Panc1 (cell line): ENCODE measurements at regions not wholly inside any gene's neighbourhood (a gene's known extent, or its start where the extent isn't known, plus 50 kb on each side); places are given as distances from the start of the nearest gene placed in this dataset.

Experiments
- CTCF ChIP-seq: fragments of 450-650 bp; IDR thresholded peaks from 2 replicates; pipeline ENCODE4 v1.5.1; 2017; ENCODE audit warnings: mild to moderate bottlenecking
- TF ChIP-seq, protein P1 (sequence below), 2 experiments: IDR thresholded peaks; 2 replicates each; pipeline ENCODE4 v1.6.1; 2011 to 2012; ENCODE audit warnings: low read depth in 2 of 2, control low read depth in 1 of 2, low read length in 1 of 2, mild to moderate bottlenecking in 1 of 2, moderate library complexity in 1 of 2; ENCODE audit not compliant: insufficient read depth in 1 of 2

GRCh38 chr3:63727233-63727632 is 74.8 kb downstream of the SNTN start:
- no peak for TF ChIP-seq CTCF
- TF ChIP-seq, protein P1, sequence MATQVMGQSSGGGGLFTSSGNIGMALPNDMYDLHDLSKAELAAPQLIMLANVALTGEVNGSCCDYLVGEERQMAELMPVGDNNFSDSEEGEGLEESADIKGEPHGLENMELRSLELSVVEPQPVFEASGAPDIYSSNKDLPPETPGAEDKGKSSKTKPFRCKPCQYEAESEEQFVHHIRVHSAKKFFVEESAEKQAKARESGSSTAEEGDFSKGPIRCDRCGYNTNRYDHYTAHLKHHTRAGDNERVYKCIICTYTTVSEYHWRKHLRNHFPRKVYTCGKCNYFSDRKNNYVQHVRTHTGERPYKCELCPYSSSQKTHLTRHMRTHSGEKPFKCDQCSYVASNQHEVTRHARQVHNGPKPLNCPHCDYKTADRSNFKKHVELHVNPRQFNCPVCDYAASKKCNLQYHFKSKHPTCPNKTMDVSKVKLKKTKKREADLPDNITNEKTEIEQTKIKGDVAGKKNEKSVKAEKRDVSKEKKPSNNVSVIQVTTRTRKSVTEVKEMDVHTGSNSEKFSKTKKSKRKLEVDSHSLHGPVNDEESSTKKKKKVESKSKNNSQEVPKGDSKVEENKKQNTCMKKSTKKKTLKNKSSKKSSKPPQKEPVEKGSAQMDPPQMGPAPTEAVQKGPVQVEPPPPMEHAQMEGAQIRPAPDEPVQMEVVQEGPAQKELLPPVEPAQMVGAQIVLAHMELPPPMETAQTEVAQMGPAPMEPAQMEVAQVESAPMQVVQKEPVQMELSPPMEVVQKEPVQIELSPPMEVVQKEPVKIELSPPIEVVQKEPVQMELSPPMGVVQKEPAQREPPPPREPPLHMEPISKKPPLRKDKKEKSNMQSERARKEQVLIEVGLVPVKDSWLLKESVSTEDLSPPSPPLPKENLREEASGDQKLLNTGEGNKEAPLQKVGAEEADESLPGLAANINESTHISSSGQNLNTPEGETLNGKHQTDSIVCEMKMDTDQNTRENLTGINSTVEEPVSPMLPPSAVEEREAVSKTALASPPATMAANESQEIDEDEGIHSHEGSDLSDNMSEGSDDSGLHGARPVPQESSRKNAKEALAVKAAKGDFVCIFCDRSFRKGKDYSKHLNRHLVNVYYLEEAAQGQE (IDR thresholded peaks at IDR 0.05; ENCODE audit: insufficient read depth in 1 of 2, low read depth in 2 of 2, low read length in 1 of 2): no peak
